Endothelial cell of umbilical vein (primary cell): ENCODE measurements at regions not wholly inside any gene's neighbourhood (a gene's known extent, or its start where the extent isn't known, plus 50 kb on each side); places are given as distances from the start of the nearest gene placed in this dataset.
"Not testable (repeated sequence)": the region's sequence is repeated elsewhere in the genome, so short reads cannot be mapped to it uniquely, and the experiment has no call there.

ENCODE experiments used
- BruUV-seq: library from RNA; stranded (reverse); fragments of 400-500 nt; replicated peaks from 2 replicates; lab custom pipeline; 2021; lab: Mats Ljungman, UMichigan
- CTCF ChIA-PET: fragments of 300-600, 350-600 bp; sonication (Branson Sonifier 250); formaldehyde crosslinking; loops from one replicate; lab custom pipeline; 2021; ENCODE audit warnings: antibody characterized with exemption, inconsistent platforms; lab: Charles Lee
- POLR2A ChIA-PET: fragments of 300-600, 350-600 bp; sonication (Branson Sonifier 250); formaldehyde crosslinking; loops from one replicate; lab custom pipeline; 2021; ENCODE audit warnings: antibody characterized with exemption, inconsistent platforms; lab: Charles Lee
- DNase-seq: peaks from one replicate; pipeline ENCODE4 v3.0.0-alpha.2; 2011; ENCODE audit warnings: low read depth, low spot score
- FAIRE-seq: peaks from 2 replicates; lab custom pipeline; 2011; peaks lifted over from hg19 to GRCh38; lab: Jason Lieb, UNC
- H2AFZ ChIP-seq: 2 replicates; pipeline ENCODE4 v1.6.0; 2012; ENCODE audit warnings: low read depth, low read length, control low read depth, inconsistent platforms
- H3K27ac ChIP-seq: 2 replicates; pipeline ENCODE4 v1.5.1; 2011; ENCODE audit warnings: low read depth, mild to moderate bottlenecking, control low read depth, low read length, moderate library complexity; ENCODE audit not compliant: insufficient read depth
- H3K27me3 ChIP-seq, 2 experiments: 2 replicates each; pipeline versions ENCODE4 v1.6.0 to v1.6.1; 2011; ENCODE audit warnings: low read length in 2 of 2, mixed read lengths in 1 of 2; ENCODE audit not compliant: control insufficient read depth in 2 of 2, insufficient read depth in 2 of 2
- H3K36me3 ChIP-seq, 2 experiments: 2 replicates in 1 of 2; 3 replicates in 1 of 2; pipeline ENCODE4 v1.5.1; 2011; ENCODE audit warnings: low read length in 2 of 2, mild to moderate bottlenecking in 1 of 2, moderate library complexity in 1 of 2; ENCODE audit not compliant: control insufficient read depth in 2 of 2, insufficient read depth in 2 of 2; ENCODE audit errors: extremely low read depth in 1 of 2
- H3K4me1 ChIP-seq: 3 replicates; pipeline ENCODE4 v1.5.1; 2011; ENCODE audit warnings: mild to moderate bottlenecking, low read length; ENCODE audit not compliant: control insufficient read depth, insufficient read depth; ENCODE audit errors: extremely low read depth
- H3K4me2 ChIP-seq: 2 replicates; pipeline ENCODE4 v1.6.1; 2011; ENCODE audit warnings: low read length, control low read depth, mixed read lengths; ENCODE audit not compliant: insufficient read depth
- H3K4me3 ChIP-seq, 3 experiments: fragments of 200-600 bp in 1 of 3; sonication (generic), shearing (Covaris generic) in 1 of 3; replicated peaks in 1 of 3; 2 replicates each; pipeline ENCODE4 v1.5.1; 2011 to 2016; ENCODE audit warnings: control low read depth in 3 of 3, low read length in 3 of 3, mild to moderate bottlenecking in 2 of 3, inconsistent platforms in 1 of 3, low read depth in 1 of 3, moderate library complexity in 1 of 3; ENCODE audit not compliant: insufficient read depth in 1 of 3
- H3K79me2 ChIP-seq: 2 replicates; pipeline ENCODE4 v1.6.0; 2012; ENCODE audit warnings: low read length, inconsistent platforms; ENCODE audit not compliant: control insufficient read depth, insufficient read depth
- H3K9ac ChIP-seq: replicated peaks from 2 replicates; pipeline ENCODE3; 2011; ENCODE audit warnings: low read length, control low read depth; ENCODE audit not compliant: insufficient read depth; ENCODE audit errors: extremely low read depth
- H3K9me1 ChIP-seq: replicated peaks from 3 replicates; pipeline ENCODE4 v1.6.0; 2011; ENCODE audit warnings: mild to moderate bottlenecking, low read length; ENCODE audit not compliant: control insufficient read depth, insufficient read depth; ENCODE audit errors: extremely low read depth
- H3K9me3 ChIP-seq: replicated peaks from 2 replicates; pipeline ENCODE4 v1.5.1; 2012; ENCODE audit warnings: low read length, inconsistent platforms; ENCODE audit not compliant: control insufficient read depth, insufficient read depth
- H4K20me1 ChIP-seq: replicated peaks from 2 replicates; pipeline ENCODE3; 2011; ENCODE audit warnings: mild to moderate bottlenecking, low read length; ENCODE audit not compliant: control insufficient read depth, insufficient read depth; ENCODE audit errors: extremely low read depth
- EZH2 ChIP-seq: IDR thresholded peaks from 2 replicates; pipeline ENCODE4 v1.6.1; 2012; ENCODE audit warnings: borderline replicate concordance, low read depth, mild to moderate bottlenecking, moderate library complexity, low read length, inconsistent platforms; ENCODE audit not compliant: severe bottlenecking
- FOS ChIP-seq: IDR thresholded peaks from 2 replicates; pipeline ENCODE4 v1.6.1; 2011; ENCODE audit warnings: mild to moderate bottlenecking, low read length, moderate library complexity, borderline replicate concordance; ENCODE audit not compliant: insufficient read depth
- GATA2 ChIP-seq: IDR thresholded peaks from 2 replicates; pipeline ENCODE4 v1.7.0; 2011; ENCODE audit warnings: low read depth, mild to moderate bottlenecking, moderate library complexity, mixed read lengths, low read length; ENCODE audit not compliant: insufficient read length, insufficient read depth
- JUN ChIP-seq: IDR thresholded peaks from 2 replicates; pipeline ENCODE4 v1.6.1; 2011; ENCODE audit warnings: borderline replicate concordance, low read depth; ENCODE audit not compliant: insufficient read length, insufficient read depth
- MYC ChIP-seq: IDR thresholded peaks from one replicate; pipeline ENCODE4 v1.6.1; 2011; ENCODE audit warnings: mild to moderate bottlenecking, low read depth, low read length
- POLR2A ChIP-seq: IDR thresholded peaks from 2 replicates; pipeline ENCODE4 v1.6.1; 2012; ENCODE audit warnings: low read depth, mild to moderate bottlenecking, control low read depth, low read length
- POLR2AphosphoS5 ChIP-seq: IDR thresholded peaks from 2 replicates; pipeline ENCODE4 v1.6.1; 2012; ENCODE audit warnings: low read depth, mild to moderate bottlenecking, control low read depth, low read length, moderate library complexity; ENCODE audit not compliant: insufficient read depth
- dilution Hi-C: fragments of 300-500 bp; cut with MboI; formaldehyde crosslinking; loops from one replicate; pipeline ENCODE4 v1.15.0; 2019; ENCODE audit warnings: low sequenced_read_pairs; ENCODE audit not compliant: extremely low pct_ligation_motif_present
- intact Hi-C: fragments of 100-400 bp; cut with micrococcal nuclease; formaldehyde crosslinking; loops from one replicate; pipeline ENCODE4 v1.10.0; 2022
- TF ChIP-seq, protein P1 (sequence below): IDR thresholded peaks from 2 replicates; pipeline ENCODE4 v1.6.1; 2011; ENCODE audit not compliant: insufficient read depth, insufficient read length
- TF ChIP-seq, protein P2 (sequence below), 2 donors: IDR thresholded peaks; 1 replicate in 1 of 2; 2 replicates in 1 of 2; pipeline ENCODE4 v1.5.1; 2011; ENCODE audit warnings: low read length in 2 of 2, mild to moderate bottlenecking in 2 of 2, moderate library complexity in 2 of 2, control low read depth in 1 of 2, inconsistent platforms in 1 of 2, low read depth in 1 of 2; ENCODE audit not compliant: insufficient read depth in 1 of 2; ENCODE audit errors: extremely low read depth in 1 of 2

- no peak overlapping the region for H3K27ac ChIP-seq
- DNase-seq: no peak
- H3K36me3 ChIP-seq: no peaks in the 10 kb centered on the region
- BruUV-seq: no TSS peak
- H3K4me1 ChIP-seq: no peaks in the 10 kb centered on the region
- CTCF ChIA-PET: no interaction called here
- H4K20me1 ChIP-seq: no peaks in the 10 kb centered on the region
- POLR2A ChIA-PET: no interaction called here
- H3K79me2 ChIP-seq: no peaks in the 10 kb centered on the region
- H3K27me3 ChIP-seq: no peaks in the 10 kb centered on the region
- no peak for FAIRE-seq
- H3K4me3 ChIP-seq: no peak overlapping the region
- no peak for TF ChIP-seq EZH2
- TF ChIP-seq, protein P1, sequence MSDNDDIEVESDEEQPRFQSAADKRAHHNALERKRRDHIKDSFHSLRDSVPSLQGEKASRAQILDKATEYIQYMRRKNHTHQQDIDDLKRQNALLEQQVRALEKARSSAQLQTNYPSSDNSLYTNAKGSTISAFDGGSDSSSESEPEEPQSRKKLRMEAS: no peak
- TF ChIP-seq JUN: no peak
- TF ChIP-seq POLR2A: no peak
- no peak for TF ChIP-seq MYC
- TF ChIP-seq, protein P2, sequence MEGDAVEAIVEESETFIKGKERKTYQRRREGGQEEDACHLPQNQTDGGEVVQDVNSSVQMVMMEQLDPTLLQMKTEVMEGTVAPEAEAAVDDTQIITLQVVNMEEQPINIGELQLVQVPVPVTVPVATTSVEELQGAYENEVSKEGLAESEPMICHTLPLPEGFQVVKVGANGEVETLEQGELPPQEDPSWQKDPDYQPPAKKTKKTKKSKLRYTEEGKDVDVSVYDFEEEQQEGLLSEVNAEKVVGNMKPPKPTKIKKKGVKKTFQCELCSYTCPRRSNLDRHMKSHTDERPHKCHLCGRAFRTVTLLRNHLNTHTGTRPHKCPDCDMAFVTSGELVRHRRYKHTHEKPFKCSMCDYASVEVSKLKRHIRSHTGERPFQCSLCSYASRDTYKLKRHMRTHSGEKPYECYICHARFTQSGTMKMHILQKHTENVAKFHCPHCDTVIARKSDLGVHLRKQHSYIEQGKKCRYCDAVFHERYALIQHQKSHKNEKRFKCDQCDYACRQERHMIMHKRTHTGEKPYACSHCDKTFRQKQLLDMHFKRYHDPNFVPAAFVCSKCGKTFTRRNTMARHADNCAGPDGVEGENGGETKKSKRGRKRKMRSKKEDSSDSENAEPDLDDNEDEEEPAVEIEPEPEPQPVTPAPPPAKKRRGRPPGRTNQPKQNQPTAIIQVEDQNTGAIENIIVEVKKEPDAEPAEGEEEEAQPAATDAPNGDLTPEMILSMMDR (IDR thresholded peaks at IDR 0.05; ENCODE audit: extremely low read depth in 1 of 2, insufficient read depth in 1 of 2, low read depth in 1 of 2, low read length in 2 of 2): no peak
- TF ChIP-seq GATA2: no peak
- no peak for TF ChIP-seq POLR2AphosphoS5
- TF ChIP-seq FOS: no peak
- intact Hi-C loops (no loop called here), dilution Hi-C loops (no loop called here)
- H3K9me1 ChIP-seq: no peaks in the 10 kb centered on the region
- H3K4me2 ChIP-seq: no peak overlapping the region
- H3K9ac ChIP-seq: no peak overlapping the region
- no peaks in the 10 kb centered on the region for H3K9me3 ChIP-seq
- H2AFZ ChIP-seq: no peak overlapping the region
These were observed 621.5 kb upstream of the LUZP2 start for GRCh38 chr11:23875176-23875850.

- H3K27me3 ChIP-seq, H3K36me3 ChIP-seq, dilution Hi-C loops, H3K4me1 ChIP-seq, H3K4me2 ChIP-seq, H2AFZ ChIP-seq, DNase-seq, H3K9me1 ChIP-seq, H3K9me3 ChIP-seq, intact Hi-C loops, H3K4me3 ChIP-seq, H4K20me1 ChIP-seq, H3K9ac ChIP-seq, POLR2A ChIA-PET, CTCF ChIA-PET, H3K27ac ChIP-seq, FAIRE-seq, BruUV-seq, H3K79me2 ChIP-seq: not testable (repeated sequence)
These were observed 613.3 kb upstream of the LUZP2 start for GRCh38 chr11:23883426-23884048.
